ENCODE measurements at regions not wholly inside any gene's neighbourhood (a gene's known extent, or its start where the extent isn't known, plus 50 kb on each side); places are given as distances from the start of the nearest gene placed in this dataset.

DNA sequence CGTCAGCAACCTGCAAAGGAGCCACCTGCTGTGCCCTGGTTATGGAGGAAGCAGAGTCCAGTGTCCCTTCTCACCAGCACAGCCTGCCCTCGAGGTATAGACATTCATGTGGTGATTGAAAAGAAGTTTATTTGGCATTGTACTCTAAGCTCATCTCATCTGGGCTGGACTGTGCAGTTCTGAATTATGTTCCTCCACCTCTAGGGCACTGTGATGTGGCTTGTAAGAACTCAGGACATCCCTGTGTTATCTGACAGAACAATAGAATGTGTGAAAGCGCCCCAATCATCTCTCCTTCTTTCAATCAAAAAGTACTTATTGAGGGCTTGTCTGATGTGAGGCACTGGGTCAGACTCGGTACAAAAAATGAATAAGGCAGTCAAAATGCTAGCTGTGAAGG, 140.1 kb downstream of the DHRS2 start:
- no peaks in the 10 kb centered on the region for H3K36me3 Mint-ChIP-seq
- Histone ChIP-seq H3K4me1 (ENCODE audit: control insufficient read depth in 2 of 2, insufficient read depth in 2 of 2, low read length in 2 of 2) (no peaks in the 10 kb centered on the region), H3K9me3 (ENCODE audit: control insufficient read depth in 2 of 3, low read length in 3 of 3) (no peaks in the 10 kb centered on the region), H3K27me3 (ENCODE audit: control insufficient read depth in 2 of 2, insufficient read depth in 2 of 2, low read length in 2 of 2) (no peaks in the 10 kb centered on the region), H3K4me3 (ENCODE audit: low read length) (no peak overlapping the region), H3K27ac (ENCODE audit: low read depth, low read length) (no peak overlapping the region), H3K36me3 (ENCODE audit: control insufficient read depth in 2 of 3, insufficient read depth in 3 of 3, low read length in 3 of 3) (no peaks in the 10 kb centered on the region)
- H3K27ac Mint-ChIP-seq = no peak overlapping the region
- DNase-seq (no peak), ATAC-seq (no peak)
- H3K4me3 Mint-ChIP-seq = no peak overlapping the region
- intact Hi-C loops (cut with micrococcal nuclease) = no loop called here
- no peaks in the 10 kb centered on the region for H3K4me1 Mint-ChIP-seq
- H3K9me3 Mint-ChIP-seq = peaks cover 0 to 1% (median 0%) of the 10 kb centered on the region in 11 donors
- CTCF ChIA-PET = no interaction called here
- H3K27me3 Mint-ChIP-seq = peaks cover 16 to 55% (median 39%) of the 10 kb centered on the region in 5 donors
- POLR2A ChIA-PET = no interaction called here

GRCh38 chr14:23785208-23785607, 149.0 kb downstream of the DHRS2 start:
- intact Hi-C loops (cut with micrococcal nuclease) = no loop called here
- DNase-seq (no peak), ATAC-seq (no peak)
- Histone ChIP-seq H3K27ac (ENCODE audit: low read depth, low read length) (no peak overlapping the region), H3K36me3 (ENCODE audit: control insufficient read depth in 2 of 3, insufficient read depth in 3 of 3, low read length in 3 of 3) (no peaks in the 10 kb centered on the region), H3K9me3 (ENCODE audit: control insufficient read depth in 2 of 3, low read length in 3 of 3) (no peaks in the 10 kb centered on the region), H3K4me3 (ENCODE audit: low read length) (no peak overlapping the region), H3K27me3 (ENCODE audit: control insufficient read depth in 2 of 2, insufficient read depth in 2 of 2, low read length in 2 of 2) (peaks cover 0 to 4% of the 10 kb centered on the region in 2 donors), H3K4me1 (ENCODE audit: control insufficient read depth in 2 of 2, insufficient read depth in 2 of 2, low read length in 2 of 2) (no peaks in the 10 kb centered on the region)
- CTCF ChIA-PET = no interaction called here
- Mint-ChIP-seq H3K9me3 (peaks cover 0 to 4% (median 1%) of the 10 kb centered on the region in 11 donors), H3K4me3 (no peak overlapping the region), H3K27ac (no peak overlapping the region), H3K36me3 (no peaks in the 10 kb centered on the region), H3K4me1 (peaks cover 0 to 1% (median 0%) of the 10 kb centered on the region in 7 donors), H3K27me3 (peaks cover 21 to 65% (median 40%) of the 10 kb centered on the region in 5 donors)
- POLR2A ChIA-PET = no interaction called here

DNA sequence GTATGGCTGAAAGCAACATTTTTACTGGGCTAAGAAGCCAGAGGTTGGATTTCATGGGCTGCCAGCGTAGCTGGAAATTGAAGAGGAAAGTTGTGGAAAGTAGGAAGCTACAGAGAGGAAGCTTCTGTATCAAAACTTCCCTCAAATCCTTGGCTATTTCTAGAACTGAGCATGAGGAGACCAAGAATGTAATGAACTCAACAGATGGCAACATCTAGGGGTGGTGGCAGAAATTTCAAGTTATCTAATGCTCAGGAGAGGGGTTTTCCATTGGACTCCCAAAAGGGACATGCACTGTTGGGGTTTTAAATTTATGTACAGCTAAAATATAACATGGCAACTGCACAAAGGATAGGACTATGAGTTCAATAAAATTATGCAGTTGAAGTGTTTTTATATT, 151.3 kb downstream of the DHRS2 start:
- Histone ChIP-seq H3K36me3 (ENCODE audit: control insufficient read depth in 2 of 3, insufficient read depth in 3 of 3, low read length in 3 of 3) (no peaks in the 10 kb centered on the region), H3K4me3 (ENCODE audit: low read length) (no peak overlapping the region), H3K27me3 (ENCODE audit: control insufficient read depth in 2 of 2, insufficient read depth in 2 of 2, low read length in 2 of 2) (peaks cover 0 to 4% of the 10 kb centered on the region in 2 donors), H3K9me3 (ENCODE audit: control insufficient read depth in 2 of 3, low read length in 3 of 3) (no peaks in the 10 kb centered on the region), H3K27ac (ENCODE audit: low read depth, low read length) (no peak overlapping the region), H3K4me1 (ENCODE audit: control insufficient read depth in 2 of 2, insufficient read depth in 2 of 2, low read length in 2 of 2) (no peaks in the 10 kb centered on the region)
- Mint-ChIP-seq H3K36me3 (no peaks in the 10 kb centered on the region), H3K4me1 (peaks cover 0 to 1% (median 0%) of the 10 kb centered on the region in 7 donors), H3K4me3 (no peak overlapping the region), H3K27ac (no peak overlapping the region), H3K27me3 (peaks cover 17 to 57% (median 34%) of the 10 kb centered on the region in 5 donors), H3K9me3 (peaks cover 0 to 4% (median 1%) of the 10 kb centered on the region in 11 donors)
- intact Hi-C loops (cut with micrococcal nuclease) = no loop called here
- ChIA-PET POLR2A (no interaction called here), CTCF (no interaction called here)
- no peak for ATAC-seq
- no peak for DNase-seq

DNA sequence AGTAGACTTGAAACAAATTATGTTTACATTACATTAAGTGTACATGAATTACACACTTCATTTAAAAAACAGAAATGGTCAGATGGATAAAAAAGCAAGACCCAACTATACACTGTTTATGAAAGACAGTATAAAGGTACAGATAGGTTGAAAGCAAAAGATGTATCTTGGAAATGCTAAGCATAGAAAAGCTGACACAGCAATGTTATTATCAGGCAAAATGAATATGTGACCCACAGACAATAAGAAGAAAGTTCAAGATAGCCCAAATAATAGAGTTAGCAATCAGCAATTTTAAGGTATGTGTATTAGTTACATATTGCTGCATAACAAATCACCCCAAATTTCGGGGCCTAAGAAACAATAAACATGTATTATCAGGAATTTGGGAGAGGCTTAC, 153.5 kb downstream of the DHRS2 start:
- Mint-ChIP-seq H3K4me3 (no peak overlapping the region), H3K4me1 (peaks cover 0 to 1% (median 0%) of the 10 kb centered on the region in 7 donors), H3K27ac (no peak overlapping the region), H3K27me3 (peaks cover 20 to 55% (median 28%) of the 10 kb centered on the region in 5 donors), H3K36me3 (no peaks in the 10 kb centered on the region), H3K9me3 (peaks cover 0 to 4% (median 1%) of the 10 kb centered on the region in 11 donors)
- H3K4me1 ChIP-seq (ENCODE audit: control insufficient read depth in 2 of 2, insufficient read depth in 2 of 2, low read length in 2 of 2) = no peaks in the 10 kb centered on the region
- ATAC-seq = no peak
- POLR2A ChIA-PET = no interaction called here
- no peak overlapping the region for H3K27ac ChIP-seq (ENCODE audit: low read depth, low read length)
- H3K36me3 ChIP-seq (ENCODE audit: control insufficient read depth in 2 of 3, insufficient read depth in 3 of 3, low read length in 3 of 3) = no peaks in the 10 kb centered on the region
- no peak for DNase-seq
- H3K9me3 ChIP-seq (ENCODE audit: control insufficient read depth in 2 of 3, low read length in 3 of 3) = no peaks in the 10 kb centered on the region
- no peak overlapping the region for H3K4me3 ChIP-seq (ENCODE audit: low read length)
- intact Hi-C loops (cut with micrococcal nuclease) = no loop called here
- CTCF ChIA-PET = no interaction called here
- no peaks in the 10 kb centered on the region for H3K27me3 ChIP-seq (ENCODE audit: control insufficient read depth in 2 of 2, insufficient read depth in 2 of 2, low read length in 2 of 2)

DNA sequence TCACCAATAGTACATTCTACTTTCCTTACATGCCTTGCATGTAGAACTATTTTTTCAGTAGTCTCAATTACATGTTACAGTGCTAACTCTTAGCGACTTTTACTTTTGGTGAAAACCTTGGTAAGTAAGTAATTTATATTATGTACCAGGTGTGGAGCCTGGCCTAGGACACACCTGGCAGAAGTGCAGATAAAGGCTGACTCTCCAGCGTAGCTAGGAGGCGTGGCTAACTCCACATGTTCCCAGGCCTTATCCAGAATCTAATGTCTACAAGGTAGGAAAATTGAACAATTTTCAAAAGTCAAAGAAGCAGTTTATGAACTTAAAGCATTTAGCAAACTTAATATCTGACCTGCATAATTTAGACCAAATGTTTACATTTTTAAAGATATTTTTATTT, 157.4 kb downstream of the DHRS2 start:
- intact Hi-C loops (cut with micrococcal nuclease) = no loop called here
- no peaks in the 10 kb centered on the region for H3K27me3 ChIP-seq (ENCODE audit: control insufficient read depth in 2 of 2, insufficient read depth in 2 of 2, low read length in 2 of 2)
- no peaks in the 10 kb centered on the region for H3K36me3 ChIP-seq (ENCODE audit: control insufficient read depth in 2 of 3, insufficient read depth in 3 of 3, low read length in 3 of 3)
- ChIA-PET POLR2A (no interaction called here), CTCF (no interaction called here)
- ATAC-seq (no peak), DNase-seq (no peak)
- H3K36me3 Mint-ChIP-seq = peaks cover 0 to 3% (median 0%) of the 10 kb centered on the region in 5 donors
- no peak overlapping the region for H3K4me3 ChIP-seq (ENCODE audit: low read length)
- no peaks in the 10 kb centered on the region for H3K9me3 ChIP-seq (ENCODE audit: control insufficient read depth in 2 of 3, low read length in 3 of 3)
- no peaks in the 10 kb centered on the region for H3K4me1 ChIP-seq (ENCODE audit: control insufficient read depth in 2 of 2, insufficient read depth in 2 of 2, low read length in 2 of 2)
- H3K27me3 Mint-ChIP-seq = peaks cover 14 to 37% (median 29%) of the 10 kb centered on the region in 5 donors
- no peak overlapping the region for H3K4me3 Mint-ChIP-seq
- H3K27ac Mint-ChIP-seq = no peak overlapping the region
- H3K9me3 Mint-ChIP-seq = peaks cover 0 to 5% (median under 1%) of the 10 kb centered on the region in 11 donors
- no peaks in the 10 kb centered on the region for H3K4me1 Mint-ChIP-seq
- no peak overlapping the region for H3K27ac ChIP-seq (ENCODE audit: low read depth, low read length)

- peaks cover 7 to 23% (median 13%) of the 10 kb centered on the region in 11 donors for H3K9me3 Mint-ChIP-seq
Measured at GRCh38 chr14:23800811-23801210, 152.8 kb upstream of the DHRS4 start.

GRCh38 chr14:23801766-23802165, 151.8 kb upstream of the DHRS4 start:
- Histone ChIP-seq H3K9me3 (ENCODE audit: control insufficient read depth in 2 of 3, low read length in 3 of 3) (peaks cover 0 to 8% (median 0%) of the 10 kb centered on the region in 3 experiments), H3K4me3 (ENCODE audit: low read length) (no peak overlapping the region), H3K27me3 (ENCODE audit: control insufficient read depth in 2 of 2, insufficient read depth in 2 of 2, low read length in 2 of 2) (no peaks in the 10 kb centered on the region), H3K27ac (ENCODE audit: low read depth, low read length) (no peak overlapping the region), H3K4me1 (ENCODE audit: control insufficient read depth in 2 of 2, insufficient read depth in 2 of 2, low read length in 2 of 2) (no peaks in the 10 kb centered on the region), H3K36me3 (ENCODE audit: control insufficient read depth in 2 of 3, insufficient read depth in 3 of 3, low read length in 3 of 3) (no peaks in the 10 kb centered on the region)
- Mint-ChIP-seq H3K27me3 (peaks cover 15 to 29% (median 16%) of the 10 kb centered on the region in 5 donors), H3K4me1 (no peaks in the 10 kb centered on the region), H3K9me3 (peaks cover 7 to 31% (median 14%) of the 10 kb centered on the region in 11 donors), H3K36me3 (peaks cover 0 to 11% (median 6%) of the 10 kb centered on the region in 5 donors), H3K4me3 (no peak overlapping the region), H3K27ac (no peak overlapping the region)
- ChIA-PET POLR2A (no interaction called here), CTCF (no interaction called here)
- intact Hi-C loops (cut with micrococcal nuclease) = no loop called here
- no peak for DNase-seq
- no peak for ATAC-seq

More at GRCh38 chr14:23800811-23801210, 152.8 kb upstream of the DHRS4 start:
- H3K27ac Mint-ChIP-seq = no peak overlapping the region
- no peak for DNase-seq
- intact Hi-C loops (cut with micrococcal nuclease) = no loop called here
- no peaks in the 10 kb centered on the region for H3K27me3 ChIP-seq (ENCODE audit: control insufficient read depth in 2 of 2, insufficient read depth in 2 of 2, low read length in 2 of 2)
- ATAC-seq = no peak
- H3K9me3 ChIP-seq (ENCODE audit: control insufficient read depth in 2 of 3, low read length in 3 of 3) = peaks cover 0 to 6% (median 0%) of the 10 kb centered on the region in 3 experiments
- ChIA-PET CTCF (no interaction called here), POLR2A (no interaction called here)
- H3K4me1 Mint-ChIP-seq = no peaks in the 10 kb centered on the region
- peaks cover 0 to 11% (median 6%) of the 10 kb centered on the region in 5 donors for H3K36me3 Mint-ChIP-seq
- no peaks in the 10 kb centered on the region for H3K36me3 ChIP-seq (ENCODE audit: control insufficient read depth in 2 of 3, insufficient read depth in 3 of 3, low read length in 3 of 3)
- H3K4me1 ChIP-seq (ENCODE audit: control insufficient read depth in 2 of 2, insufficient read depth in 2 of 2, low read length in 2 of 2) = no peaks in the 10 kb centered on the region
- H3K4me3 Mint-ChIP-seq = no peak overlapping the region
- H3K27me3 Mint-ChIP-seq = peaks cover 11 to 26% (median 16%) of the 10 kb centered on the region in 5 donors
- no peak overlapping the region for H3K27ac ChIP-seq (ENCODE audit: low read depth, low read length)
- H3K4me3 ChIP-seq (ENCODE audit: low read length) = no peak overlapping the region

Measured in naive thymus-derived CD4-positive, alpha-beta T cell (primary cell).